ENCODE measurements at regions not wholly inside any gene's neighbourhood (a gene's known extent, or its start where the extent isn't known, plus 50 kb on each side); places are given as distances from the start of the nearest gene placed in this dataset.
"Not testable (repeated sequence)": the region's sequence is repeated elsewhere in the genome, so short reads cannot be mapped to it uniquely, and the experiment has no call there.

- no peak overlapping the region for H3K27ac ChIP-seq (ENCODE audit: low read length)
- 94% methylated on average over 1 of the region's 1 CpG for whole genome bisulfite sequencing (ENCODE audit: insufficient coverage)
- no peaks in the 10 kb centered on the region for H3K4me1 Mint-ChIP-seq
- no peak for TF ChIP-seq CTCF (IDR thresholded peaks at IDR 0.05)
- H3K4me3 ChIP-seq (ENCODE audit: low read length): no peak overlapping the region
- H3K27ac Mint-ChIP-seq: no peak overlapping the region
- no peak overlapping the region for H3K4me3 Mint-ChIP-seq
- no peaks in the 10 kb centered on the region for H3K36me3 Mint-ChIP-seq
- H3K4me1 ChIP-seq (ENCODE audit: control insufficient read depth, insufficient read depth, low read length): no peaks in the 10 kb centered on the region
- DNase-seq: peak in 1 of 2 donors; percentile 3
- H3K9me3 ChIP-seq (ENCODE audit: control insufficient read depth, insufficient read depth, low read length): no peaks in the 10 kb centered on the region
- no peaks in the 10 kb centered on the region for H3K27me3 Mint-ChIP-seq (ENCODE audit: low read depth in 2 of 2)
- no peaks in the 10 kb centered on the region for H3K27me3 ChIP-seq (ENCODE audit: control insufficient read depth, insufficient read depth, low read length)
- intact Hi-C loops (cut with micrococcal nuclease): no loop called here
- no peaks in the 10 kb centered on the region for H3K36me3 ChIP-seq (ENCODE audit: control insufficient read depth, insufficient read depth, low read length)
- no peaks in the 10 kb centered on the region for H3K9me3 Mint-ChIP-seq
- no peak for ATAC-seq
Measured at GRCh38 chr14:59020382-59020781, 168.1 kb upstream of the DAAM1 start.

GRCh38 chr14:59022144-59022543 is 166.3 kb upstream of the DAAM1 start:
- Histone ChIP-seq H3K36me3 (ENCODE audit: control insufficient read depth, insufficient read depth, low read length) (no peaks in the 10 kb centered on the region), H3K27ac (ENCODE audit: low read length) (no peak overlapping the region), H3K4me1 (ENCODE audit: control insufficient read depth, insufficient read depth, low read length) (no peaks in the 10 kb centered on the region), H3K27me3 (ENCODE audit: control insufficient read depth, insufficient read depth, low read length) (no peaks in the 10 kb centered on the region), H3K9me3 (ENCODE audit: control insufficient read depth, insufficient read depth, low read length) (no peaks in the 10 kb centered on the region), H3K4me3 (ENCODE audit: low read length) (no peak overlapping the region)
- DNase-seq: no peak
- Mint-ChIP-seq H3K4me3 (no peak overlapping the region), H3K4me1 (no peaks in the 10 kb centered on the region), H3K9me3 (no peaks in the 10 kb centered on the region), H3K27me3 (ENCODE audit: low read depth in 2 of 2) (peaks cover 0 to 5% of the 10 kb centered on the region in 2 donors), H3K36me3 (no peaks in the 10 kb centered on the region), H3K27ac (no peak overlapping the region)
- 93% methylated on average over 3 of the region's 4 CpGs for WGBS (ENCODE audit: insufficient coverage)
- intact Hi-C loops (cut with micrococcal nuclease): no loop called here
- no peak for TF ChIP-seq CTCF (IDR thresholded peaks at IDR 0.05)
- no peak for ATAC-seq

GRCh38 chr14:59026081-59026480 is 162.4 kb upstream of the DAAM1 start:
- intact Hi-C loops (cut with micrococcal nuclease): no loop called here
- Histone ChIP-seq H3K36me3 (ENCODE audit: control insufficient read depth, insufficient read depth, low read length) (no peaks in the 10 kb centered on the region), H3K4me1 (ENCODE audit: control insufficient read depth, insufficient read depth, low read length) (no peaks in the 10 kb centered on the region), H3K27me3 (ENCODE audit: control insufficient read depth, insufficient read depth, low read length) (no peaks in the 10 kb centered on the region), H3K27ac (ENCODE audit: low read length) (no peak overlapping the region), H3K9me3 (ENCODE audit: control insufficient read depth, insufficient read depth, low read length) (no peaks in the 10 kb centered on the region), H3K4me3 (ENCODE audit: low read length) (no peak overlapping the region)
- no peak for DNase-seq
- peaks cover 5 to 8% of the 10 kb centered on the region in 2 donors for H3K4me1 Mint-ChIP-seq
- H3K36me3 Mint-ChIP-seq: no peaks in the 10 kb centered on the region
- H3K27me3 Mint-ChIP-seq (ENCODE audit: low read depth in 2 of 2): peaks cover 0 to 5% of the 10 kb centered on the region in 2 donors
- no peak overlapping the region for H3K27ac Mint-ChIP-seq
- WGBS (ENCODE audit: insufficient coverage): 91% methylated on average over 2 of the region's 2 CpGs
- H3K9me3 Mint-ChIP-seq: no peaks in the 10 kb centered on the region
- no peak for ATAC-seq
- no peak for TF ChIP-seq CTCF (IDR thresholded peaks at IDR 0.05)
- H3K4me3 Mint-ChIP-seq: no peak overlapping the region

- intact Hi-C loops (cut with micrococcal nuclease); ATAC-seq; H3K27me3 Mint-ChIP-seq (ENCODE audit: low read depth in 2 of 2): not testable (repeated sequence)
Measured at GRCh38 chr14:59026640-59027039, 161.8 kb upstream of the DAAM1 start.

More at GRCh38 chr14:59026640-59027039, 161.8 kb upstream of the DAAM1 start:
- DNase-seq; H3K36me3 ChIP-seq (ENCODE audit: control insufficient read depth, insufficient read depth, low read length); H3K4me3 Mint-ChIP-seq; H3K9me3 ChIP-seq (ENCODE audit: control insufficient read depth, insufficient read depth, low read length); H3K27ac ChIP-seq (ENCODE audit: low read length); H3K36me3 Mint-ChIP-seq; H3K27ac Mint-ChIP-seq; H3K9me3 Mint-ChIP-seq; H3K27me3 ChIP-seq (ENCODE audit: control insufficient read depth, insufficient read depth, low read length); H3K4me3 ChIP-seq (ENCODE audit: low read length); H3K4me1 ChIP-seq (ENCODE audit: control insufficient read depth, insufficient read depth, low read length); H3K4me1 Mint-ChIP-seq: not testable (repeated sequence)
- WGBS (ENCODE audit: insufficient coverage): 100% methylated on average over 1 of the region's 1 CpG

Measured in natural killer cell (primary cell).